GM20000 (cell line): ENCODE measurements at regions not wholly inside any gene's neighbourhood (a gene's known extent, or its start where the extent isn't known, plus 50 kb on each side); places are given as distances from the start of the nearest gene placed in this dataset.

Source experiments
- DNase-seq: peaks from one replicate; pipeline ENCODE4 v3.0.0; 2012; ENCODE audit warnings: low spot score
- TF ChIP-seq, protein P1 (sequence below): IDR thresholded peaks from 2 replicates; pipeline ENCODE4 v1.5.1; 2012; ENCODE audit warnings: mild to moderate bottlenecking, control low read depth; ENCODE audit errors: extremely low read depth, missing control alignments

GRCh38 chr11:21912285-21912684, 280.6 kb upstream of the ANO5 start:
- TF ChIP-seq, protein P1, sequence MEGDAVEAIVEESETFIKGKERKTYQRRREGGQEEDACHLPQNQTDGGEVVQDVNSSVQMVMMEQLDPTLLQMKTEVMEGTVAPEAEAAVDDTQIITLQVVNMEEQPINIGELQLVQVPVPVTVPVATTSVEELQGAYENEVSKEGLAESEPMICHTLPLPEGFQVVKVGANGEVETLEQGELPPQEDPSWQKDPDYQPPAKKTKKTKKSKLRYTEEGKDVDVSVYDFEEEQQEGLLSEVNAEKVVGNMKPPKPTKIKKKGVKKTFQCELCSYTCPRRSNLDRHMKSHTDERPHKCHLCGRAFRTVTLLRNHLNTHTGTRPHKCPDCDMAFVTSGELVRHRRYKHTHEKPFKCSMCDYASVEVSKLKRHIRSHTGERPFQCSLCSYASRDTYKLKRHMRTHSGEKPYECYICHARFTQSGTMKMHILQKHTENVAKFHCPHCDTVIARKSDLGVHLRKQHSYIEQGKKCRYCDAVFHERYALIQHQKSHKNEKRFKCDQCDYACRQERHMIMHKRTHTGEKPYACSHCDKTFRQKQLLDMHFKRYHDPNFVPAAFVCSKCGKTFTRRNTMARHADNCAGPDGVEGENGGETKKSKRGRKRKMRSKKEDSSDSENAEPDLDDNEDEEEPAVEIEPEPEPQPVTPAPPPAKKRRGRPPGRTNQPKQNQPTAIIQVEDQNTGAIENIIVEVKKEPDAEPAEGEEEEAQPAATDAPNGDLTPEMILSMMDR = no peak
- DNase-seq = no peak

DNA sequence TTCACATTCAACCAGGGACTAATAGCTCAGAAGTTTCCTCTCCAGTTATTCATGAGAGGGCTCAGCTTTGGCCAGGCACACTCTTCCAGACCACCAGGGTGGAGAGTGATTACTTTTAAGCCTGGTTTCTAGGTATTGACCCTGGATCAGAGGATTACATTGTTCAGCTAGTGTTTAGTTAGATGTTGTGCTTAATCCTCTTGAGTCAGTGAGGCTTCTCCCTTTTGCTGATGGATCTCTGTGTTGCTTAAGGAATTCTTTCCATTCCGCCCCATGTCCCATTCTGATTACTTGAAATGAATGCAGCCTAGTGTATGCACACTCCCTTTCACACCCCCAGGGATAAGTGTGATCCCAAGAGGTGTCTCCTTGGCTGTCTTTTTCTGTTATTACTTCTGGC, 271.7 kb upstream of the ANO5 start:
- DNase-seq = no peak
- TF ChIP-seq, protein P1 = no peak

GRCh38 chr11:21924262-21924661, 268.6 kb upstream of the ANO5 start:
- TF ChIP-seq, protein P1 = no peak
- no peak for DNase-seq

GRCh38 chr11:21927628-21928027, 265.3 kb upstream of the ANO5 start:
- TF ChIP-seq, protein P1 = no peak
- no peak for DNase-seq

- TF ChIP-seq, protein P1 = no peak
- no peak for DNase-seq
Observed at GRCh38 chr11:21928847-21929246, 264.0 kb upstream of the ANO5 start.

DNA sequence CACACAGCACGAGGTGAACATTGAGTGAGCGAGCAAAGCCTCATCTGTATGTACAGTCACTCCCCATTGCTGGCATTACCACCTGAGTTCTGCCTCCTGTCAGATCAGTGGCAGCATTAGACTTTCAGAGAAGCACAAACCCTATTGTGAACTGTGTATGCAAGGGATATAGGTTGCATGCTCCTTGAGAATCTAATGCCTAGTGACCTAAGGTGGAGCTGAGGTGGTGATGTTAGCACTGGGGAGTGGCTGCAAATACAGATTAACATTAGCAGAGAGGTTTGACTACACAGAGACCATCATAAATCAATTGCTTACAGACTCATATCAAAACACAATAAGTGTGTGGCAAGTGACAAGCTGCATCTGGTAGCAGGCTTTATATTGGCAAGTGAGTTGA, 262.5 kb upstream of the ANO5 start:
- no peak for DNase-seq

DNA sequence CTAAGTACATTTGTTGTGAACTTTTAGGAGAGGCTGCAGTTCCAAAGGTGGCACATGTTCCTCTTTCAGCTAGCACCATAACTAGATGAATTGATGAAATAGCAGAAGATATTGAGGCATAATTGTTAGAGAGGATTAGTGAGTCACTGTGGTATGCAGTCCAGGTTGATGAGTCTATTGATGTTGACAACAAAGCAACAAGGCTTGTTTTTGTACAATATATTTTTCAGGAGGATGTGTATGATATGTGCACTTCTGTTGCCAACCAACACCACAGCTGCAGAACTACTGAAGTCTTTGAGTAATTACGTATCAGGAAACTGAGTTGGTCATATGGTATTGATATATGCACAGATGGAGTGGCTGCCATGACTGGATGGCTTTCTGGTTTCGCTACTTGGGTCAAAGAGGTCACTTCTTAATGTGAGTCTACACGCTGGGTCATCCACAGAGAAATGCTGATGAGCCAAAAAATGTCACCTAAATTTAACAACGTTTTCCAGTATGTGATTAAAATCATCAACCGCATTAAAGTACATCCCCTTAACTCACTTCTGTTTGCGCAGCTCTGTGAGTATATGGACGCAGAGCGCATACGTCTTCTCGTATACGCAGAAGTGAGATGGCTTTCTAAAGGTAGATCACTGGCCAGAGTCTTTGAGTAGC, 261.3 kb upstream of the ANO5 start:
- DNase-seq = no peak
- TF ChIP-seq, protein P1 = no peak

More for the DNA sequence above, 262.5 kb upstream of the ANO5 start:
- TF ChIP-seq, protein P1 = no peak
